ENCODE measurements at regions not wholly inside any gene's neighbourhood (a gene's known extent, or its start where the extent isn't known, plus 50 kb on each side); places are given as distances from the start of the nearest gene placed in this dataset.

- no peaks in the 10 kb centered on the region for H3K36me3 Mint-ChIP-seq (ENCODE audit: unreplicated experiment)
- no peak overlapping the region for H3K4me3 Mint-ChIP-seq (ENCODE audit: unreplicated experiment)
- H3K27me3 Mint-ChIP-seq (ENCODE audit: unreplicated experiment) = peaks cover 17% of the 10 kb centered on the region
- no peaks in the 10 kb centered on the region for H3K4me1 Mint-ChIP-seq (ENCODE audit: unreplicated experiment)
- H3K27ac Mint-ChIP-seq (ENCODE audit: unreplicated experiment) = no peak overlapping the region
- H3K9me3 Mint-ChIP-seq (ENCODE audit: unreplicated experiment) = no peaks in the 10 kb centered on the region
- DNase-seq (ENCODE audit: extremely low spot score, unreplicated experiment) = no peak
- TF ChIP-seq CTCF (IDR thresholded peaks at IDR 0.05) = no peak
Measured at GRCh38 chr7:148486937-148487336, 103.6 kb upstream of the C7orf33 start.

GRCh38 chr7:148487912-148488311, 102.7 kb upstream of the C7orf33 start:
- no peak overlapping the region for H3K4me3 Mint-ChIP-seq (ENCODE audit: unreplicated experiment)
- no peaks in the 10 kb centered on the region for H3K4me1 Mint-ChIP-seq (ENCODE audit: unreplicated experiment)
- DNase-seq (ENCODE audit: extremely low spot score, unreplicated experiment) = no peak

GRCh38 chr7:148489678-148490077, 100.9 kb upstream of the C7orf33 start:
- no peaks in the 10 kb centered on the region for H3K36me3 Mint-ChIP-seq (ENCODE audit: unreplicated experiment)
- H3K27me3 Mint-ChIP-seq (ENCODE audit: unreplicated experiment) = peaks cover 16% of the 10 kb centered on the region
- no peak for DNase-seq (ENCODE audit: extremely low spot score, unreplicated experiment)
- H3K9me3 Mint-ChIP-seq (ENCODE audit: unreplicated experiment) = peaks cover 7% of the 10 kb centered on the region
- no peak for TF ChIP-seq CTCF (IDR thresholded peaks at IDR 0.05)
- no peaks in the 10 kb centered on the region for H3K4me1 Mint-ChIP-seq (ENCODE audit: unreplicated experiment)
- H3K4me3 Mint-ChIP-seq (ENCODE audit: unreplicated experiment) = no peak overlapping the region
- H3K27ac Mint-ChIP-seq (ENCODE audit: unreplicated experiment) = no peak overlapping the region

More at GRCh38 chr7:148487912-148488311, 102.7 kb upstream of the C7orf33 start:
- TF ChIP-seq CTCF (IDR thresholded peaks at IDR 0.05) = no peak
- Mint-ChIP-seq H3K36me3 (ENCODE audit: unreplicated experiment) (no peaks in the 10 kb centered on the region), H3K27me3 (ENCODE audit: unreplicated experiment) (peaks cover 16% of the 10 kb centered on the region), H3K27ac (ENCODE audit: unreplicated experiment) (no peak overlapping the region), H3K9me3 (ENCODE audit: unreplicated experiment) (peaks cover 3% of the 10 kb centered on the region)

GRCh38 chr7:148492157-148492860, 98.3 kb upstream of the C7orf33 start:
- Mint-ChIP-seq H3K27ac (ENCODE audit: unreplicated experiment) (no peak overlapping the region), H3K36me3 (ENCODE audit: unreplicated experiment) (no peaks in the 10 kb centered on the region), H3K9me3 (ENCODE audit: unreplicated experiment) (peaks cover 7% of the 10 kb centered on the region), H3K4me3 (ENCODE audit: unreplicated experiment) (no peak overlapping the region), H3K4me1 (ENCODE audit: unreplicated experiment) (no peaks in the 10 kb centered on the region), H3K27me3 (ENCODE audit: unreplicated experiment) (peaks cover 11% of the 10 kb centered on the region)
- DNase-seq (ENCODE audit: extremely low spot score, unreplicated experiment) = no peak
- no peak for TF ChIP-seq CTCF (IDR thresholded peaks at IDR 0.05)

GRCh38 chr7:148495605-148496004, 95.0 kb upstream of the C7orf33 start:
- Mint-ChIP-seq H3K27ac (ENCODE audit: unreplicated experiment) (no peak overlapping the region), H3K4me1 (ENCODE audit: unreplicated experiment) (peaks cover 7% of the 10 kb centered on the region), H3K9me3 (ENCODE audit: unreplicated experiment) (peaks cover 7% of the 10 kb centered on the region), H3K27me3 (ENCODE audit: unreplicated experiment) (peaks cover 11% of the 10 kb centered on the region), H3K4me3 (ENCODE audit: unreplicated experiment) (no peak overlapping the region), H3K36me3 (ENCODE audit: unreplicated experiment) (no peaks in the 10 kb centered on the region)
- no peak for TF ChIP-seq CTCF (IDR thresholded peaks at IDR 0.05)
- no peak for DNase-seq (ENCODE audit: extremely low spot score, unreplicated experiment)
